HG02588 (cell line): ENCODE measurements at regions not wholly inside any gene's neighbourhood (a gene's known extent, or its start where the extent isn't known, plus 50 kb on each side); places are given as distances from the start of the nearest gene placed in this dataset.

Experiments
- ATAC-seq: cut with Tn5 transposase; IDR thresholded peaks from one replicate; pipeline ENCODE4 v1.9.1; 2021; ENCODE audit warnings: mild to moderate bottlenecking, moderate library complexity; ENCODE audit not compliant: unreplicated experiment

DNA sequence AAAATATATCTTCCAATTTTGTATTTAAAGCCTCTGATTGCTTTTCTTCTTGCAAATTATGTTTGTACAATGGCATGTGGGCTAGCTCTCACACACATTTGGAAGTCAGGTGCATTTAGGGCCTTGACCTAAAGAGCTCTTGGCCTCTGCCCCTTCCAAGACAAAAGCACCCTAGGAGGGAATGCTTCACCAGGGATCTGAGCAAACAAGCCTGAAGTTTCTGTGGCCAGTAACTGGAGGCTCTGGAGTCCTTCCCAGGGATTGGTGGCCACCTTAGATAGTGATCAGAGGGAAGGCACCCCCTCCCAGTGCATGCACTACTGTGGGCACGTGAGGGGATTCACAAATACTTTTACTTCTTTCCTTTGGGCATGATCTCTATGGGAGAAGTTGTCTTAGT is 60.3 kb upstream of the DIPK2B start:
- ATAC-seq, result no peak

DNA sequence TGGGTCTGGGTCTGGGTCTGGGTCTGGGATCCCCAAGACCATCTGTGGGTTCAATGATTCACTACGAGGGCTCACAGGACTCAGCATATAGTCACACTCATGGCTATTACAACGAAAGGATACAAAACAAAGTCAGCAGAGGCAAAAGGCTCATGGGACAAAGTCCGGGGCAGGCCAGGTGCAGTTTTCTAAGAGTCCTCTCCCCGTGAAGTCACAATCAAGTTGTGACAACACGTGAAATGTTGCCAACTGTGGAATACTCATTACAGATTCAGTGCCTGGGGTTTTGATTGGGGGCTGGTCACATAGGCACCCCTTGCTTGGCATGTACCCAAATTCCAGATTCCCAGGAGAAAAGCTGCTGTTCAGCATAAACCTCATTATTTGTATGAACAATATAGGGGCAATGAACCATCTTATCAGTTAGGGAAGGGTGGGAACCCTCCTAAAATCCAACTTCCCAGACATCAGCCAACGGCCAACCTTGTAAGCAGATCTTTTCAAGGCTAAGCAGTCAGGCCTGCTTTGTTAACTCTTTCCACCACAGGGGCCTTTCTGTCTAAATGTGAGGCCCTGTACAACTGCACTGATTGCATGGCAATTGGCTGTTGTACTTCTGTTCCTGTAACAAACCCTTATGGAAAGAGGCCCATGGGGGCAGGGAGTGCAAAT is 58.2 kb upstream of the DIPK2B start:
- ATAC-seq, result no peak
